AG04450 (cell line): ENCODE measurements at regions not wholly inside any gene's neighbourhood (a gene's known extent, or its start where the extent isn't known, plus 50 kb on each side); places are given as distances from the start of the nearest gene placed in this dataset.

Experiments
- CTCF ChIA-PET: fragments of 300-600, 350-600 bp; formaldehyde crosslinking; extraction: SDS; loops from one replicate; lab custom pipeline; 2022; ENCODE audit warnings: antibody characterized with exemption, inconsistent platforms; lab: Charles Lee
- POLR2A ChIA-PET: fragments of 350-600 bp; formaldehyde crosslinking; extraction: SDS; loops from one replicate; lab custom pipeline; 2021; ENCODE audit warnings: antibody characterized with exemption, inconsistent platforms; lab: Yijun Ruan, JAX
- DNase-seq: peaks from one replicate; pipeline ENCODE4 v3.0.0-alpha.2; 2011; ENCODE audit warnings: low read depth, low spot score
- H3K27ac ChIP-seq: one replicate; pipeline ENCODE4 v1.5.1; 2012; ENCODE audit warnings: low read depth, low read length, control low read depth
- H3K27me3 ChIP-seq: one replicate; pipeline ENCODE4 v1.6.0; 2012; ENCODE audit warnings: low read length; ENCODE audit not compliant: control insufficient read depth, insufficient read depth
- H3K4me3 ChIP-seq: 2 replicates; pipeline ENCODE4 v1.5.1; 2011; ENCODE audit warnings: mild to moderate bottlenecking, low read depth, low read length, control low read depth
- H3K9me3 ChIP-seq: 2 replicates; pipeline ENCODE4 v1.5.1; 2012; ENCODE audit warnings: low read length; ENCODE audit not compliant: control insufficient read depth, insufficient read depth
- CTCF ChIP-seq: IDR thresholded peaks from 2 replicates; pipeline ENCODE4 v1.5.1; 2011; ENCODE audit warnings: low read depth, low read length, control low read depth, inconsistent platforms

DNA sequence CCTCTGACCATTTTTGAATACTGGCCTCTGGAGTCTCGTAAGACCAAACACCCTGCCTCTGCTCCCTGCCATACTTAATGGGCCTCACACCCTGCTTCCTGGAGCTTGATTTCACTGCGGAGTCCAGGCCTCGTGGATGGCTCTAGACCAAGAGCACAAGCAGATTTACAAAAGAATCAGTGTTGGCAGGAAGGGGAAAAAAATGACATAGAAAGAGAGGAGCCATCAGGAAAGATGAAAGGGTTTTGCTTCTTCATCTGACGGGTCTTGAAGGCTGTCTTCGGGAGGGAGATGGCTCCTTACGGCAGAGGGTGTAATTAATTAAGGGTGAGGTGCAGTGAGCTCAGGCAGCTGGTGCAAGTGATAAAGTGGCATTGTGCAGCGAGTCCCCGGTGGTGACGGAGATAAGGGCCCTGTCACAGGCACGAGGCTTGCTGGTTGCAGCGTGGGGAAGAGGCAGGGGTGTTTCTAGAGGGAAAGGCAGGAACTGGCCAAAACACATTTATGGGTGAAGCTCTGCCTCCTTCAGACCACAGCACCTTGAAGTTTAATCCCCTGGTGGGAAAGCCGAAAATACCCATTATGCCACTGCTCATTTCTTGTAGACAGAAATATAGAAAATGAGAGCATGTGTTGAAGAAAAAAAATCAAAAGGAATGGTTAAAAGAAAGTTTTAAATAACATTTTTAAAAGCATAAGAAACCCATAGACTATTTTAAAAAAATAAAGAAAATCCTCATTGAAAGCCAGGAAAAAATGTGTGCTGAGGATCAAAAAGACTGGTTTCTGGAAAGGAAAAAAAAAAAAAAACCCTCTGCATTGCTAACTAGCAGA lies 128.6 kb upstream of the LRFN2 start:
- Histone ChIP-seq H3K27me3 (peaks cover 6% of the 10 kb centered on the region), H3K4me3 (no peak overlapping the region), H3K9me3 (no peaks in the 10 kb centered on the region), H3K27ac (no peak overlapping the region)
- CTCF ChIA-PET, result no interaction called here
- POLR2A ChIA-PET, result interaction anchor here (0.5 kb wide), 1 partner anchor 36 kb away, joined by 3 read pairs; no protein-coding TSS in a partner anchor
- no peak for DNase-seq
- no peak for TF ChIP-seq CTCF

DNA sequence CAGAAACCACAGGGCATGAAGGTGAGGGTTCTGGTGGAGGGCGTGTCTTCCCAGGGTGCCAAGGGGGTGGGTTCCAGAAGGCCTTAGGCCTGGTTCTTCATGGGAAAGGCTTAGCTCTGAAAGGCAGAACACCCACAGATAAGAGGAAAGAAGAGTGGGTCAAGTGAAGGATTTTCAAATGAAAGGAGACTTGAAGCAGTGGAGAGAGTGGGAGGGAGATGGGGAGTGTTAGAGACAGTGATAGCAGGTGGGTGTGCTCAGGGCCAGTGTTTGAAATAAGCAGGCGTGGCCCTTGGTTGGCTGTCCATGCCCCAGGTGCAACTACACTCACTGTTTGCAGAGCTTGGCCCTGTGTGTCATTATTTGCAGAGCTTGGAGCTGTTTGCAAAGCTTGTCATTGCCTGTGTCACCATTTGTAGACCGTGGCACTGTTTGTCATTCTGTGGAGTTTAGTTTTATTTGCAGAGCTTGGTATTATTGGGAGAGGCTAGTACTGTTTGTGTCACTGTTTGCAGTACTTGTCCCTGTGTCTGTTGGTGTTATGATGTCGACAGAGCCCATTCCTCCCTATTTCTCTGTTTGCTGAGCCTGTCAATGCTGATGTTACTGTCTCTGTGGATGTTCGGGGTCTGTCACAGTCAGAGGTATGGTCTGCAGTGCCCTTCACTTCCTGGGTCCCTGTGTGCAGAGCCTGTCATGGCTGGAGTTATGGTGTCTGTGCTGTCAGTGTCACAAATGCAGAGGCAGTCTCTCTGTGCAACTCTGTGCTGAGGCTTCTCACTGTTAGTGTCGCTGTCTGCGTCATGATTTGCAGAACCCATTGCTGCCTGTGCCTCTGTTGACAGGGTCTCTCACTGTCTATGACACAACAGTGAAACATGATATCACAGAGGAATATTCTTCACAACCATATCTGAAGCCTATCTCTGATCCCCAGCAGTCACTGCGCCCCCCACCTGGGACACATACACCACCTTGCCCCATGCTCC lies 127.7 kb upstream of the LRFN2 start:
- no peak for DNase-seq
- CTCF ChIA-PET, result no interaction called here
- POLR2A ChIA-PET, result interaction anchor here (0.5 kb wide), 1 partner anchor 37 kb away, joined by 3 read pairs; no protein-coding TSS in a partner anchor
- no peaks in the 10 kb centered on the region for H3K9me3 ChIP-seq
- TF ChIP-seq CTCF, result no peak
- peaks cover 6% of the 10 kb centered on the region for H3K27me3 ChIP-seq
- H3K27ac ChIP-seq, result no peak overlapping the region
- no peak overlapping the region for H3K4me3 ChIP-seq

DNA sequence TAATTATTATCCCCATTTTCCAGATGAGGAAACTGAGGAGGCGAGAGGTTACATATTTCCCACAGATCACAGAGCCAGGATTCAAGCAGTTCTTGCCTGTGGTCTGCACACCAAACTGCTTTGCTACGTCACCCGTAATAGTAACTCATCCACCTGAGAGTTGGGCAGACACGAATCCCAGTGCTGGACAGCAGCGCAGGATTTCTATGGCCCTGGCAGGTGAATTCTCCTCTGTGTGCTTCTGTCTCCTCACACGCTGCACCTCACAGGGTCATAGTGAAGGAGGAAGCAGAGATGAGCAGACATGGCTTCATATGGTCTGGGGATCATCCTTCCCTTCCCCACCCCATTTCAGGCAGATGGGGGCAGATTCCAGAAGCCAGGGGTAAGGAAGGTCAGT lies 127.0 kb upstream of the LRFN2 start:
- no peak for DNase-seq
- Histone ChIP-seq H3K9me3 (no peaks in the 10 kb centered on the region), H3K4me3 (no peak overlapping the region), H3K27me3 (peaks cover 6% of the 10 kb centered on the region), H3K27ac (no peak overlapping the region)
- TF ChIP-seq CTCF, result no peak
- CTCF ChIA-PET, result no interaction called here
- POLR2A ChIA-PET, result no interaction called here

DNA sequence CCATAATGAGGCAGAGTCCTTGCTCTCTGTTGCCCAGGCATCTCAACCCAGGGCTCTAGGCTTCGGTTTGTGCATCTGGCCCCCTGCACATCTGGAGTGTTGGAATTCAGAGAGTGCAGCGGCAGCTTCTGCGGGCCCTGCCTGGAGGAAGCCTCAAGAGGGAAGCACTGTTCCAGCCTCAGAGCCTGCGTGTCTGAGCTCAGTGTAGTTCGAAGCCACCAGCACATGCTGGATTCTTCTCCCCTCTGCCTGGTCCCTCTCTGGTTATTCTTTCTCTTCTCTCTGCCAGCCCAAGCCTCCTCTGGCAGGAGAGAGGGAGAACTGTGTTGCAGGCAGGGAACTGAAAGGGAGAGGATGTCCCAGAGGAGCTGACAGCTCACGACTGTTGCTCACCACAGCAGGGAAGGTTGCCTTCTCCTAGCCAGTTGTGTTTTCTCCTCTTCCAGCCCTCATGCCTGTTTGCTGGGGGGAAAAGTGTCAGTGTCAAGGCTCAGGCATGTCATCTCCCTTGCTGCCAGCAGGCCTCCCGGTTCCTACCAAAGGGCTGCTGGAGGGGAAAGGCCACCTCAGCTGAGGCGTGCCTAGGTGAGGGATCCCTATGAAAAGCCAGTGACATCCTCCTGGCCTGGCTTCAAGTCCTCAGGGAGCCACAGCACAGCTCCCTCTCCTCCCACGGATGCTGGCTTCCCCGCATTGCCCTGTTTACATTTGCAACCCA lies 126.0 kb upstream of the LRFN2 start:
- CTCF ChIA-PET, result interaction anchor here (0.9 kb wide), 1 partner anchor 12 kb away, joined by 3 read pairs; no protein-coding TSS in a partner anchor
- no peak overlapping the region for H3K27ac ChIP-seq
- POLR2A ChIA-PET, result no interaction called here
- peak; percentile 19; the same call in 1 of the 2 replicates for TF ChIP-seq CTCF
- no peak for DNase-seq
- no peak overlapping the region for H3K4me3 ChIP-seq
- no peaks in the 10 kb centered on the region for H3K9me3 ChIP-seq
- H3K27me3 ChIP-seq, result peaks cover 6% of the 10 kb centered on the region
